Epithelial cell of proximal tubule (primary cell): ENCODE measurements at regions not wholly inside any gene's neighbourhood (a gene's known extent, or its start where the extent isn't known, plus 50 kb on each side); places are given as distances from the start of the nearest gene placed in this dataset.
"Not testable (repeated sequence)": the region's sequence is repeated elsewhere in the genome, so short reads cannot be mapped to it uniquely, and the experiment has no call there.

Source experiments
- DNase-seq: peaks from one replicate; pipeline ENCODE4 v3.0.0-alpha.2; 2011; ENCODE audit warnings: low read depth
- H3K4me3 ChIP-seq: 2 replicates; pipeline ENCODE4 v1.5.1; 2011; ENCODE audit warnings: low read depth, mild to moderate bottlenecking, low read length
- TF ChIP-seq, protein P1 (sequence below): conservative IDR thresholded peaks from 2 replicates; pipeline ENCODE4 v1.5.1; 2012; ENCODE audit warnings: low read depth, mild to moderate bottlenecking, low read length

- no peak for DNase-seq
- H3K4me3 ChIP-seq: no peak overlapping the region
- TF ChIP-seq, protein P1, sequence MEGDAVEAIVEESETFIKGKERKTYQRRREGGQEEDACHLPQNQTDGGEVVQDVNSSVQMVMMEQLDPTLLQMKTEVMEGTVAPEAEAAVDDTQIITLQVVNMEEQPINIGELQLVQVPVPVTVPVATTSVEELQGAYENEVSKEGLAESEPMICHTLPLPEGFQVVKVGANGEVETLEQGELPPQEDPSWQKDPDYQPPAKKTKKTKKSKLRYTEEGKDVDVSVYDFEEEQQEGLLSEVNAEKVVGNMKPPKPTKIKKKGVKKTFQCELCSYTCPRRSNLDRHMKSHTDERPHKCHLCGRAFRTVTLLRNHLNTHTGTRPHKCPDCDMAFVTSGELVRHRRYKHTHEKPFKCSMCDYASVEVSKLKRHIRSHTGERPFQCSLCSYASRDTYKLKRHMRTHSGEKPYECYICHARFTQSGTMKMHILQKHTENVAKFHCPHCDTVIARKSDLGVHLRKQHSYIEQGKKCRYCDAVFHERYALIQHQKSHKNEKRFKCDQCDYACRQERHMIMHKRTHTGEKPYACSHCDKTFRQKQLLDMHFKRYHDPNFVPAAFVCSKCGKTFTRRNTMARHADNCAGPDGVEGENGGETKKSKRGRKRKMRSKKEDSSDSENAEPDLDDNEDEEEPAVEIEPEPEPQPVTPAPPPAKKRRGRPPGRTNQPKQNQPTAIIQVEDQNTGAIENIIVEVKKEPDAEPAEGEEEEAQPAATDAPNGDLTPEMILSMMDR: no peak
These were observed 283.9 kb upstream of the FGF13 start for GRCh38 chrX:138995458-138995857.

DNA sequence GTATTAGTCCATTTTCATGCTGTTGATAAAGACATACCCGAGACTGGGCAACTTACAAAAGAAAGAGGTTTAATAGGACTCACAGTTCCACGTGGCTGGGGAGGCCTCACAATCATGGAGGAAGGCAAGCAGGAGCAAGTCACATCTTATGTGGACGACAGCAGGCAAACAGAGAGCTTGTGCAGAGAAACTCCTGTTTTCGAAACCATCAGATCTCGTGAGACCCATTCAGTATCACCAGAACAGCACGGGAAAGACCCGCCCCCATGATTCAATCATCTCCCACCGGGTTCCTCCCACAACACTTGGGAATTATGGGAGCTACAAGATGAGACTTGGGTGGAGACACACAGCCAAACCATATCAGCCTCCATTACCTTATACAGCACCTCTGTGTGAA lies 278.9 kb upstream of the FGF13 start:
- not testable (repeated sequence) for H3K4me3 ChIP-seq, DNase-seq

GRCh38 chrX:138986866-138987265 lies 275.3 kb upstream of the FGF13 start:
- no peak overlapping the region for H3K4me3 ChIP-seq
- TF ChIP-seq, protein P1: no peak
- no peak for DNase-seq

- H3K4me3 ChIP-seq: no peak overlapping the region
- peak; percentile 22 for DNase-seq
- TF ChIP-seq, protein P1: peak; percentile 40
These were observed 274.7 kb upstream of the FGF13 start for GRCh38 chrX:138986235-138986634.

DNA sequence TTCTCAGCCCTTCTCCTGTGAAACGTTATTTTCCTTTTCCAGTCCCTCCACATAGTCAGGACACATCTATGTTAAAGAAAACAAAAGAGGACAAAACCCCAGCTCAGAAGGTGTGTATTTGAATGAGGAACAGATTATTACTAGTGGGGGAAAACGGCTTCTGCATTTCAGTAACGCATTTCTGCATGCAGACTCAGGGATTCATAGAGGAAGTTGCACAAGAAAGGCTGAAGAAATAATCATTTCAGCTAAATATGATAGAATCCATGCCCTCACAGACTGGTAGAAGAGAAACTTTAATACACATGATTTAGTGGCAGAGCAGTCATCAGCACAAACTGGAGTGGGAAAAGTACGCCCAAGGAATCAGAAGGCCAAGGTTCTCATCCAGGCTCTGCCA lies 270.8 kb upstream of the FGF13 start:
- no peak for DNase-seq
- TF ChIP-seq, protein P1: no peak
- no peak overlapping the region for H3K4me3 ChIP-seq

DNA sequence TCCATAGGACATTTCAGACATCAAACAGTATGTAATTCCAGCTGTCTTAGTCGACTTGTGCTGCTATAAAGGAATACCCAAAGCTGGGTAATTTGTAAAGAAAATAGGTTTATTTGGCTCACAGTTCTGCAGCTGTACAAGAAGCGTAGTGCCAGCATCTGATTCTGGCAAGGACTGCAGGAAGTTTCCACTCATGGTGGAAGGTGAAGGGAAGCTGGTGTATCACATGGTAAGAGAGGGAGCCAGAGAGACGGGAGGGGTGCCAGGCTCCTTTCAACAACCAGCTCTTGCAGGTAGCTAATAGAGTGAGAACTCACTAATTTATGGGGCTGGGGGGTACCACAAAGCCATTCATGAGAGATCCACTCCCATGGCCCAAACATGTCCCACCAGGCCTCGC lies 253.0 kb upstream of the FGF13 start:
- no peak overlapping the region for H3K4me3 ChIP-seq
- no peak for DNase-seq
- TF ChIP-seq, protein P1: no peak

DNA sequence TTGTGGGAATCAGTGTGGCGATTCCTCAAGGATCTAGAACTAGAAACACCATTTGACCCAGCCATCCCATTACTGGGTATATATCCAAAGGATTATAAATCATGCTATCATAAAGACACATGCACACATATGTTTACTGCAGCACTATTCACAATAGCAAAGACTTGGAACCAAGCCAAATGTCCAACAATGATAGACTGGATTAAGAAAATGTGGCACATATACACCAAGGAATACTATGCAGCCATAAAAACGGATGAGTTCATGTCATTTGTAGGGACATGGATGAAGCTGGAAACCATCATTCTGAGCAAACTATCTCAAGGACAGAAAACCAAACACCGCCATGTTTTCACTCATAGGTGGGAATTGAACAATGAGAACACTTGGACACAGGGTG lies 250.9 kb upstream of the FGF13 start:
- not testable (repeated sequence) for DNase-seq, H3K4me3 ChIP-seq

GRCh38 chrX:138954976-138955375 lies 243.5 kb upstream of the FGF13 start:
- no peak for DNase-seq
- TF ChIP-seq, protein P1: no peak
- no peak overlapping the region for H3K4me3 ChIP-seq
